AG04450 (cell line): ENCODE measurements at regions not wholly inside any gene's neighbourhood (a gene's known extent, or its start where the extent isn't known, plus 50 kb on each side); places are given as distances from the start of the nearest gene placed in this dataset.

Experiments
- CTCF ChIA-PET: fragments of 300-600, 350-600 bp; formaldehyde crosslinking; extraction: SDS; loops from one replicate; lab custom pipeline; 2022; ENCODE audit warnings: antibody characterized with exemption, inconsistent platforms; lab: Charles Lee
- POLR2A ChIA-PET: fragments of 350-600 bp; formaldehyde crosslinking; extraction: SDS; loops from one replicate; lab custom pipeline; 2021; ENCODE audit warnings: antibody characterized with exemption, inconsistent platforms; lab: Yijun Ruan, JAX
- DNase-seq: peaks from one replicate; pipeline ENCODE4 v3.0.0-alpha.2; 2011; ENCODE audit warnings: low read depth, low spot score
- H3K27ac ChIP-seq: one replicate; pipeline ENCODE4 v1.5.1; 2012; ENCODE audit warnings: low read depth, low read length, control low read depth
- H3K27me3 ChIP-seq: one replicate; pipeline ENCODE4 v1.6.0; 2012; ENCODE audit warnings: low read length; ENCODE audit not compliant: control insufficient read depth, insufficient read depth
- H3K4me3 ChIP-seq: 2 replicates; pipeline ENCODE4 v1.5.1; 2011; ENCODE audit warnings: mild to moderate bottlenecking, low read depth, low read length, control low read depth
- H3K9me3 ChIP-seq: 2 replicates; pipeline ENCODE4 v1.5.1; 2012; ENCODE audit warnings: low read length; ENCODE audit not compliant: control insufficient read depth, insufficient read depth
- TF ChIP-seq, protein P1 (sequence below): IDR thresholded peaks from 2 replicates; pipeline ENCODE4 v1.5.1; 2011; ENCODE audit warnings: low read depth, low read length, control low read depth, inconsistent platforms

DNA sequence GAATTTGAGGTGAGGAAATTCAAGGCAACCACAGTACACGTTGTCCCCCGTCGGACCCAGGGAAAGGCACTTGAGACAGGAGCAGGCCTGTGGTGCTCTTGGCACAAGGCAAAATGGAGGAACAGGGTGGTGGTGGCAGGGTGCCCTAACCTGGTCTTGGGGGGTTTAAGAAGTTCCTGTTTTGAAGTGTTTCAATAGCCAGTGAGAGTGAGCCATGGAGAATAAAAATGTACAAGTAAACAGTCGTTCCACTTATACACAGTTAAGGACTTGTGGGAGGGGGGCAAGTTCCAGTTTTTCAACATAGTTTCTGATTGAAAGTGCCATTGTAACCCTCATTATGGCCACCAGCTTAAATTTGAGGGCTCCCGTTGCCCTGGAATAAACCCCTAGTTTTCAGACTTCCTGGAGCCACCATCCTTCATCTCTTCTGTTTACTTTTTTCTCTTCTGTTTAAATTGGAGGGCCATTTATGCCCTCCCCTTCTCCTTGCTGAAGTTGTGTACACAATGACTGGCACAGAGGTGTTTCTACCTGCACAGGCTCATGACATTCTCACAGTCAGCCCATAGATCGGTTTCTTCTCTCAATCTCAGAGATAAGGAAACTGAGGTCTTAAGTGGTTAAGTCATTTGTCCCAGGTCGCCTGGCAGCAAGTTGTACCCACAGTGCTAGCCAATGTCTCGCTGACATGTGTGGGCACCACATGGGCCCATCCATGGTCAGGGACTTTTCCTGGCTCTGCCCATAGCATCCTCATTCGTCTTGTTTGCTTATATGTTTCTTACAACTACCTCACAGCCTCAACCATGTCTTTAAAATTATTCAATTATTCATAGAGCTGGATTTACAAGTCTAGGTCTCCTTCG is 66.0 kb upstream of the ST3GAL5 start:
- CTCF ChIA-PET = no interaction called here

GRCh38 chr2:85954192-85954589 is 65.4 kb upstream of the ST3GAL5 start:
- Histone ChIP-seq H3K27ac (no peak overlapping the region), H3K4me3 (no peak overlapping the region), H3K9me3 (no peaks in the 10 kb centered on the region), H3K27me3 (peaks cover 32% of the 10 kb centered on the region)
- no peak for DNase-seq
- ChIA-PET POLR2A (no interaction called here), CTCF (no interaction called here)
- TF ChIP-seq, protein P1, sequence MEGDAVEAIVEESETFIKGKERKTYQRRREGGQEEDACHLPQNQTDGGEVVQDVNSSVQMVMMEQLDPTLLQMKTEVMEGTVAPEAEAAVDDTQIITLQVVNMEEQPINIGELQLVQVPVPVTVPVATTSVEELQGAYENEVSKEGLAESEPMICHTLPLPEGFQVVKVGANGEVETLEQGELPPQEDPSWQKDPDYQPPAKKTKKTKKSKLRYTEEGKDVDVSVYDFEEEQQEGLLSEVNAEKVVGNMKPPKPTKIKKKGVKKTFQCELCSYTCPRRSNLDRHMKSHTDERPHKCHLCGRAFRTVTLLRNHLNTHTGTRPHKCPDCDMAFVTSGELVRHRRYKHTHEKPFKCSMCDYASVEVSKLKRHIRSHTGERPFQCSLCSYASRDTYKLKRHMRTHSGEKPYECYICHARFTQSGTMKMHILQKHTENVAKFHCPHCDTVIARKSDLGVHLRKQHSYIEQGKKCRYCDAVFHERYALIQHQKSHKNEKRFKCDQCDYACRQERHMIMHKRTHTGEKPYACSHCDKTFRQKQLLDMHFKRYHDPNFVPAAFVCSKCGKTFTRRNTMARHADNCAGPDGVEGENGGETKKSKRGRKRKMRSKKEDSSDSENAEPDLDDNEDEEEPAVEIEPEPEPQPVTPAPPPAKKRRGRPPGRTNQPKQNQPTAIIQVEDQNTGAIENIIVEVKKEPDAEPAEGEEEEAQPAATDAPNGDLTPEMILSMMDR = no peak

More for the DNA sequence above, 66.0 kb upstream of the ST3GAL5 start:
- TF ChIP-seq, protein P1 = no peak
- peaks cover 28% of the 10 kb centered on the region for H3K27me3 ChIP-seq
- H3K9me3 ChIP-seq = no peaks in the 10 kb centered on the region
- H3K4me3 ChIP-seq = no peak overlapping the region
- DNase-seq = no peak
- POLR2A ChIA-PET = no interaction called here
- no peak overlapping the region for H3K27ac ChIP-seq

GRCh38 chr2:85953476-85953875 is 64.7 kb upstream of the ST3GAL5 start:
- Histone ChIP-seq H3K27me3 (peaks cover 36% of the 10 kb centered on the region), H3K4me3 (no peak overlapping the region), H3K9me3 (no peaks in the 10 kb centered on the region), H3K27ac (no peak overlapping the region)
- TF ChIP-seq, protein P1 = no peak
- DNase-seq = no peak
- ChIA-PET POLR2A (no interaction called here), CTCF (no interaction called here)

DNA sequence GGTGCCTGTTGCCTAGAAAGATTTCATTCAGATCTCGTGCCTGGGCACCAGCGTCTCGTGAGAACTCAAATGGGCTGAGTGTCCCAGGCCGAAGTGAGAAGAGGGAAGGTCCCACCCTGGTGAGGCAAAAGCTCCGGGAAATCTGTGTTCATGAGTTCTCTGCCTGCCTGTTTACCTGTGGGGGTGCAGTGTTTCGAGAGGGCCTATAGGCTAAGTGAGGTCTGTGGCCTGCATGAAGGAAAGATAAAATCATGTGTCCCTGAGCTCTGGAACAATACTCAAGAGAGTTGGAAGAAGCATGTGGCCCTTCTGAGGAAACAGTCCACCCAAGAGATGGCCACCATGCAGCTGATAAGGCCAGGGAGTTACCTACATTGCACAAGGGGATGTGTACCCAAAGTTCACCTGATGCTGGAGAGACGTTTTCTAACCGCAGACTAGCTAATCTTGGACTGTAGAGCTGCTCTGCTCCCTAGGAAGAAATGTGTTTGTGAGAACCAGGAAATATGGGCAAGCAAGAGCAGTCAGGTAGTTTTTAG is 63.5 kb upstream of the ST3GAL5 start:
- no peak overlapping the region for H3K4me3 ChIP-seq
- POLR2A ChIA-PET = no interaction called here
- no peak overlapping the region for H3K27ac ChIP-seq
- H3K9me3 ChIP-seq = peaks cover under 1% of the 10 kb centered on the region; the same call in 1 of the 2 replicates
- DNase-seq = no peak
- CTCF ChIA-PET = interaction anchor here (0.5 to 1.0 kb wide), 2 partner anchors 31 to 63 kb away, joined by 3 read pairs; no protein-coding TSS in a partner anchor
- TF ChIP-seq, protein P1 = no peak
- H3K27me3 ChIP-seq = peaks cover 36% of the 10 kb centered on the region
